ENCODE measurements at regions not wholly inside any gene's neighbourhood (a gene's known extent, or its start where the extent isn't known, plus 50 kb on each side); places are given as distances from the start of the nearest gene placed in this dataset.
"Not testable (repeated sequence)": the region's sequence is repeated elsewhere in the genome, so short reads cannot be mapped to it uniquely, and the experiment has no call there.

DNA sequence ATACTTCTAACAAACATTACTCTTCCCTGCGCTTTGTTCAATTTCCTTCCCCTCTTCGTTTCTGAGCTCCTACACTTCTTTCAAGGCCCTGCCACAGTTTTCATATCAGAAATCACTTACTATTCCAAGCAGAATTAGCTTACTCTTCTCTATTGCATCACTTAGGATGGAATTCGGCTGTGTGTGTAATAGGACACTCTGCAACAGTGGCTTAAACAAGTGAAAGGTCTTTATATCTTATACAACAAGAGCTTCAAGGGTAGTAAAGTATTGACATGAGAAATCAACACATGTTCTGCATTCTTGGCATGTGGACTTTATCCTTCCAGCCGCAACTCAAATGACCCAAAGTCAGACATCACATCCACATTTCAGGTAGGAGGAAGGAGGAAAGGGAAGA, 279.6 kb downstream of the PCDH20 start:
- DNase-seq: no peak

DNA sequence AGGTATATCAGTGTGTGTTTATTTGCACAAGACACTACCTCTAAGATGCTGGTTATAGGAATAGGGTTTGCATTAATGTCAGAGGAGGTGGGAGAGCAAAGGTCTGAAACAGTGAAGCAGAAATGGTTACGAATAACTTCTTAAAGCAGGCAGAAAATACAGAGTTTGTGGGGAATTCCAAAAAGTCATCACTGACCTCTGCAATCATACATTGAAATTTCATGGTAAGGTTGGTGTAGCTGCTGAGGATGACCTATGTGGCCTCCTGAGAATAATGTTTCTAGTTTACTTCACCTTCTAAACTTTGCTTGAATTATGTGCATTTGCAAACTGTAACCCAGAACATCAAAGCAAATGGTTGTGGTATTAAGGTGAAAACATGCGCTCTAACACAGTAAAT, 280.1 kb downstream of the PCDH20 start:
- no peak for DNase-seq

DNA sequence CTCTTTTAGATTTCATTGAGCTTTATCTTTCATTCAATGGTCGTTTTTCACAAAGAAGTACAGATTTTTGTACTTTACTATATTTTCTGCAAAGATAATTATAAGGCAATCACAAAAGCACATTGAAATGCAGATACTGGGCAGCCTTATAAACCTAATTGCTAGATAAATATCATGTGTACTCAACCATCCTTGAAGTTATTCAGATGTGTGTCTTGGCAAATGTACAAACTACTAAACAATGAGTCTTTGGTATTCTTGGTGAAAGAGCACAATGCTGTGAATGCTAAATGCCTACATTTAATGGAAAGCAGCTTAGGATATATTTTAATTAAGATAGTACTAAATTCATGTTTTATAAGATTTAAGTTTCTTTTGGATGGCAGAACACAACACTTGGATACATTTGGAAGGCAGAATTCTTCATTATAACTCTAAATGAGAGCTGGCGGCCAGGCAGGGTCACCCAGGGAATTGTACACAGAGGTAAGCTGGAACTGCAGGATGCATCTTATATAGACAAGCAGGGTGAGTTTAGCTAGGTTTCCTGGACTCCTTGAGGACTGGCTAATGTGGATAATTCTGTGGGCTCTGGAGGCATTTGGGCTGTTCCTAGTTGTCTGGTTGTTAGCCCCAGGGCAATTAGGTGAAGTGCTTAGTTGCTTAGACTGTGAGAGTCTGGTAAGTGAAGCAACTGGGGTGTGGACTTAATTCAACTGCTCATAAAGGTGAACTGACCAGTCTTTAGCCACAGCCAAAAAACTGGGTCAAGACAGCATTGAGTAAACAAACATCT, 286.6 kb downstream of the PCDH20 start:
- no peak for DNase-seq

DNA sequence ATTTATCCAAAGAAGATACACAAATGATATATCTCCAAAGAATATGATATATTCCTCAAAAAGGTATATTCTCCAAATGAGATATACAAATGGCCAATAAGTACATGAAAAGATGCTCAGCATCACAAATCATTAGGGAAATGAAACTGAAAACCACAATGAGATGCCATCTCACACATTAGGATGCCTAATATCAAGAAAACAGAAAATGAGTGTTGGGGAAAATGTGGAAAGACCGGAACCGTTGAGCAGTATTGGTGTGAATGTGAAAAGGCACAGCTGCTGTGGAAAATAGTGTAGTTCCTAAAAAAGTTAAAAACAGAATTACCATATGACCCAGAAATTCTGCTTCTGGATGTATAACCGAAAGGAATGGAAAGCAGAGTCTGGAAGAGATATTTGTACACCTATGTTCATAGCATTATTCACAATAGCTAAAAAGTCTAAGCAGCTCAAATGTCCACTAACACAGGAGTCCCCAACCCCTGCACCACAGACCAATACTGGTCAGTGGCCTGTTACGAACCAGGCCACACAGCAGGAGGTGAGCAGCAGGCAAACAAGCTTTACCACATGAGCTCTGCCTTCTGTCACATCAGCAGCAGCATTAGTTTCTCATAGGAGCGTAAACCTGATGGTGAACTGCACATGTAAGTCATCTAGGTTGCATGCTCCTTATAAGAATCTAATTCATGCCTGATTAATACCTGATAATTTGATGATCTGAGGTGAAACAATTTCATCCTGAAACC, 291.9 kb downstream of the PCDH20 start:
- no peak for DNase-seq

DNA sequence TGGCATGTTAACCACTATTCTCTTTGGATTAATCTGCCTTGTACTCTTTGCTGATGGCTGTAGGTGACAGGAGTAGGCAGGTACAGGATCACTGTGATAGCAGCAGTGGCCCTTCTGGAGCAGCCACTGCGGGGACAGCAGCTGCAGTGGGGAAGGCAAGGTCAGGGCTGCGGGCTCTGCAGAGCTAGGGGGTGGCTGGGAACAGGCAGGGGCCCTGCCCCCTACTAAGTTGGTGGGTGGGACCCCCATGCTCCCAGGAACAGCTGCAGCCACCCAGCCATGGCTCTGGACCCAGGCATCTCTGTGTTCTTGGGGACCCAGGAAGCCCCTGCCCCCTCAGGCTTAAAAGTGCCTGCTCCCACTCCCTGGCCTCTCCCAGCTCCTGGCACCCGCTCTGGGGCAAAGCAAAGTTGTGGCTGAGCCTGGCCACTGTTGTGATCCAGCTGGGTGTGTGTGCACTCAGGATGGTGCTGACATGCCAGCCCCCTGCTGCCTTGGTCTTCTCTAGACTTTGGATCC, 302.4 kb downstream of the PCDH20 start:
- DNase-seq: no peak

DNA sequence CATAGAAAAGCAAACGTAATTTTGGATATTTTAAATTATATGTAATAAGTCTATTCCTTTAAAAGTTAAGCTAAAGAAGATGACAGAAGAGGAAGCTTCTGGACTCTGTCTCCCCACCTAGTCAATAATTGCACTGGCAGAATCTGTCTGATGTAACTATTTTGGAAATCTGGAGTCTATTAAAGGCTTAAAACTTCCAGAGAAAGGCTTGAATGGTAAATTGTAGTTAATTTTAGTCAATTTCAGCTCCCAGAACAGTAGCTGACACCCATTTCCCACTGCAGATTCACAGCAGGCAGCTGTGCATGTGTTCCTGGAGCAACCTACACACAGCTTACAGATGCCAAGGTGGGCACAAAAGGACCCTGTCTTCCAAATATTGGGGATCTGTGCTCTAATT, 304.1 kb downstream of the PCDH20 start:
- no peak for DNase-seq

DNA sequence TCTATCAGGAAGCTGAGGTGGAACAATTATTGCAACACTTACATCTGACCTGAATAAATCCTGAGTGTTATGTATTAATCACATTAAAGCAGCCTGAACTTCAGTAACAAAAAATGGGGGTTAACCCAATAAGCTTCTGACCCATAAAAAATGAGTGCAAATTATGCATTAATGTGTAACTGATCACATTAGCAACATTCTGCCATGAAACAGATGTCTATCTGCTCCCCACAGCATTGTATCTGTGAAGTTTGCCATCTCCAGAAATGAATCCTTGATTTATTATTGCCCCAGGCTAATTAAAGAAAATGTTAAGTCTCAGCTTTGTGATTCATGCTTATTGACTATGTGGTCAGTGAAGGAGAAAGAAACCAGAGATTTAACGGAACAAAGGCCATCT, 304.9 kb downstream of the PCDH20 start:
- DNase-seq: no peak

DNA sequence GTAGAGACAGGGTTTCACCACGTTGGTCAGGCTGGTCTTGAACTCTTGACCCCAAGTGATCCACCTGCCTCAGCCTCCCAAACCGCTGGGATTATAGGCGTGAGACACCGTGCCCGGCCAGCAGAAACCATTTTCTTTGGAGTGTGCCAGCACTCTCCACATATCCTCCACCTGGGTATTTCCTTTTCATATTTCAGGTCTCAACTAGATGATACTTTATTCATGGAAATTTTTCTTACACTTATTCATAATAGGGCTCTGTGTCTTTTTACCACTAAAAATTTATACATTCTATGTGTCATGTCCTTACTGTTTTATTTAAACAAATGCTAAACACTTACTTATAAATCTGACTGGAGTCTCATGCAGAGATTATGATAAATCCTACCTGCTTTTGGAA, 305.9 kb downstream of the PCDH20 start:
- no peak for DNase-seq

DNA sequence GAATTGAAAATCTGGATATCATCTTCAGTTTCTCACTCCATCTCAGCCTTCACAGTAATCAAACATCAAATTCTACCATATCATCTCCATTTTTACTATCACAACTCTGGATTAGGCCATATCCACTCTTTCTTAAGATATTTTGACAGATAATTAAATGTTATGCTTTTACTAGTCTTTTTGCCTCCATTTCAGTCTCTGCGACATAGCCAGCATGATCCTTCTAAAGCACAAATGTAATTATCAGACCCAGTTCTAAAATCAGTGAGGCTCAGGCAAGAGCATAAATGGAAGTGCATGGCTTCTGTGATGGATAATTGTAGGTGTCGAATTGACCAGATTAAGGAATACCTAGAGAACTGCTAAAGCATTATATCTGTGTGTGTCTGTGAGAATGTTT, 307.7 kb downstream of the PCDH20 start:
- DNase-seq: no peak

DNA sequence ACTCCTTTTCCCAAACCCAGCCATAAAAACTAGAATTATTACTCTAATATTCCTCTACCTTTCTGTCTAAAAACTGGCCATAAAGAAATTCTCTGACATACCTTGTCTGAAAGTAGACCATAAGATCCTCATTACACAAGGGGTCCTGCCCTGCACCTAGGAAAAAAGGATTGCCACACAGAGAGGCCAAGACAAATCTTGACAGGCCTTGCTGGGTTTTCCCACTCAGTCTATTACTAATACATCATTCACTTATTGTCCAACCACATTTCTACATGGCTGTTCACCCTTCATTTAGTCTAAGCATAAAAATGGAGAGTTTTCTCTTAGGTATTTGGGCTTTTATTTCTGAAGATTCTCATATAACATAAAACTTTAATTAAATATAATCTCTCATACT, 319.8 kb downstream of the PCDH20 start:
- DNase-seq: no peak

DNA sequence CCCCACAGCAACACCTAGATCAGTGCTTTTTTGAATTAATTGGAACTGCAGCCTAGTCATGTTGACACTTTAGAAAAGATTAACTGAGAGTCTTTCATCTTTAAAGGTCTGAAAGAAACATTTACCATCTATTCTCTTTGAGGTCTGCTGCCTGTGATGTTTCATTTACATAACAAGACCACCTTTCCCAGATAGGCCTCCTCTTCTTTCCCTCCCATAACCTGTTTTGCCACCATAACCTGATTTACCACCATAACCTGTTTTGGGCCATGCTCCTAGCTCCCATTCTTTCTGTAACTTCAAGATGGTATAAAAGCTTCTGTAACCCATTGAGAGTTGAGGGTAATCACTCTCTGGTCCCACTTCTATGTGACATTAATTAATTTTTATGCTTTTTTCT, 320.8 kb downstream of the PCDH20 start:
- DNase-seq: no peak

DNA sequence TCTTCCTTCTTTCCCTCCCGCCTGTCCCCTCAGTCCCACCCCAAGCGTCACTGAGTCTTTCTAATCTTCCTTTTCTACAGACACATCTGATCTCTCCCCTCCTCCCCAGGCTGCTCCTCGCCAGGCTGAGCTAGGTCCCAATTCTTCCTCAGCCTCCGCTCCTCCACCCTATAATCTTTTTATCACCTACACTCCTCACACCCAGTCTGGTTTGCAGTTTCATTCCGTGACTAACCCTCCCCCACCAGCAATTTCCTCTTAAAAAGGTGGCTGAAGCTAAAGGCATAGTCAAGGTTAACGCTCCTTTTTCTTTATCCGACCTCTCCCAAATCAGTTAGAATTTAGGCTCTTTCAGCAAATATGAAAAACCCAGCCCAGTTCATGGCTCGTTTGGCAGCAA, 325.8 kb downstream of the PCDH20 start:
- DNase-seq: not testable (repeated sequence)

DNA sequence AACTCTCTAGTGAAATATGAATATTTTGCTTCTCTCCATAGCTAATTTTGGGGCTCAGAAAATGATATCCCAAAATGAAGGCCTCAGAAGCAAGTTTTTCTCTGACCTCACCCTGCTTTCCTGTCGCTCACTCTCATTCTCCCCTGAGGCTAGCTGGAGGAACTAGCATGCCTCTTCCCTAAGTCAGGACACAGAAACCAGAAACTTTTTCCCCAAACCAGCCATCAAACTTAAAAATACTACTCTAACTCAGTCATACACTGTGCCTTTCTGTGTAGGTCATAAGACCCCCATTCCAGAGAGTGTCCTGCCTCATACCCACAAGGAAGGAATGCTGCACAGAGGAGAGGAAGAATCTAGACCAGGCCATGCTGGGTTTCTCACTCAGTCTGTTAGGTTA, 329.6 kb downstream of the PCDH20 start:
- DNase-seq: no peak

DNA sequence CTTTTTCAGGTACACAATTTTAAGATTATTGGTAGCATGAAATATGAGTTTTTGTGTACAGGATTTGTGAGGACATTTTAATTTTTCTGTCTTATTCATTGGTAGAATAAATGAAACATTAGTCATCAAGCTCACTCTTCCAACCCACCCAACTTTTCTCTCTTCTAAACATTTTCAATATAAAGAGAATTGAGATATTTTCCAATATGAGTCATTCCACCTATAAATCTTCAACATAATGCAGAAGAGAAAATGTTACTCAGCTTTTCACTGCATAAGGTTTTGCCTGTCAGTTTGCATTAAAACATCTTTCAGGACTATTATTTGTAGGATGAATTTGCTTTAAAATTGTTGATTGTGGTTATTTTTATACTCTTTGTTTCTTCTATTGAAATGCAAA, 330.7 kb downstream of the PCDH20 start:
- DNase-seq: no peak

DNA sequence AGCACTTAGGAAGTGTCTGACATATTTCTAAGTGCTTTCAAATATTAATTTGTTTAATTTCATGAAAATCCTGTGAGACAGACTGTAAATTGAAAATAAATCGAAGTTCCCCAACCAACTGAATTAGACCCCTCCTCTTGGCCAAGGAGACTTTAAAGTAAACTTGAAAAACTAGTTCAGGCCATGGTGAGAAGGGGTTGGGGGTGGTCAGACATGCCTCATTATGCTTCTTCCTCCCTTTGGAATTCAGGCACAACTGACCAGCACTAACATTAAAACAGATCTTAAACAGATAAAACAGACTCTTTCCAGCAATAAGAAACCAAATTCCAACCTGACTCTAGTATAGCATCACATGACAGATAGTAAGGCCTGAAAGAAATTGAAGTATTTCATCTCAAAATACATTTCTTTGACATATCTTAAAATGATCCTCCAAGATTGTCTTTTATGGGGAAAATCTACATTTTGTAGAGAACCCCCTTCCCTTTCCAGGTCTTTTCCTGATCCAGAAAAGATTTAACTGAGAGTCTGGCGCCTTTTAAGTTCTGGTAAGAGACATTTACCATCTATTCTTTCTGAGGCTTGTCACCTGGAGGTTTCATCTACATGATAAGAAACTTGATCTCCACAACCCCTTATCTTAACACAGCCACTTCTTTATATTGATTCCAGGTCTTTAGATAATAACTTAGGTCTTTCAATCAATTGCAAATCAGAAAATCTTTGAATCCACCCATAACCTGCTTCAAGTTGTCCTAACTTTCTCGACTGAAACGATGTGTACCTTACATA, 336.5 kb downstream of the PCDH20 start:
- no peak for DNase-seq

DNA sequence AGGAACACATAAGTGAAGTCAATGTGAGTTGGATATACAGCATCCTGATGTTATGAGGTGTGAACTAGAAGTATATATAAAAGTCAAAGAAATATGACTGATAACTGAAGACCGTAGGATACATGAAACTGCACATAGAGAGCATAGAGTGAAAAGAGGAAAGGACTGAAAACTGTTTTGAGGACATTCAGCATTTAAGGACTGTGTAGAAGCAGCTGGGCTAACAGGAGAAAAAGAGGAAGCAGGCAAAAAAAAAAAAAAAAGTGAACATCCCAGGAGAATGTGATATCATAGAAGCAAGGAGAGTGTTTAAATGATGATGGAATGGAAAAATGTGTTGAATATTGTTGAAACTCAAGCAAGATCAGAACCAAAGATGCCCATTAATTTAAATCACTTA, 363.5 kb downstream of the PCDH20 start:
- DNase-seq: no peak

DNA sequence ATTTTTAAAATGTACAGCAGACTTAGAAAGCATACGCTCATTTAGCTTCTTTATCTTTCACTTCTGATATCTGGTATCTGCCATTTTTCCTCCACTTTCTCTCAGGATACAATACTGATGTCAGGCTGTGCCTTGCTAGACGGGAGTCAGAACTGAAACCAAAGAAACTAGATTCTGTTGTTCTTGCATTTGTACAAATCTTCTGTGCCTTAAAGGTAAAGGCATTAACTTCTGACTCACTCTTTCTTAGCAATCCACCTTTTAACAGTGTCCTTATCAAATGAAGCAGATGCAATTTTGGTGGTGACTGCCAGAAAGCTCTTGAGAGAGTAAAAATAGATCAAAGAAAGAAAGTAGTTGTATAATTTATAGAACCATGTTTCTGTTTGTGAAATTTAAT, 370.4 kb downstream of the PCDH20 start:
- DNase-seq: no peak

DNA sequence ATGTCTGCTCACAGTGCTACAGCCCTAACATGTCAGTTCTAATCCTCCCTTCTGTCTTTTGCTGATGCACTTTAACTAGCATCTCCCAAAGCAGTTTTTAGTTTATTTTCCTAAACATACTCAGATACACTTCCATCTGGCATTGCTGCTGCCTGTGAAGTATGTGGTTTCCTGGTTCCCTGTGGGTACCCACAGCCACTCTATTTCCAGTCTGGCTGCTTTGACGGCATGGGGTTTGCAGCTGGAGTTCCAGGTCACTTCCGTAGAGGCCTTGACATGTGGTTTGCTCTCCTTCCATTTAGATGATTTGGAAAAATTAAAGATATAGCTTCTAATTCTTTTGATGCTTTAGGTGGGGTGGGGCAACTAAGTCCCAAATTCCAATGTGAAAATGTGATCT, 375.5 kb downstream of the PCDH20 start:
- DNase-seq: no peak

DNA sequence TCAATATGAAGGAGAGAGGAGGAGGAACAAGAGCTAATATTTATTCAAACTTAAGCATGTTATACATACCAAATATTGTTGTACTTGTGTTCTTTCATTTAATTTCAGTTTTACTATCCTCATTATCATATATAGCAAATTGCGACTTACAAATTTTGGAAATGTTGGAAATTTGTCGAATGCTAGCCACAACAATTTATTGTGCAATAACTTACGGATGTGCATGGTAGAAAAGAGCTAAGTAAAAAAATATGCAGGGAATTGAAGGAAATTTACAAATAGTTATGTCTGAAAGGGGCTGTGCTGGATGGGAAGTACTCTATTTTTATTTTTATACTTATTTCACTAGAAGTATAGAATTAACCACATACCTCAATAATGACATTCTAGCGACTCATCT, 376.3 kb downstream of the PCDH20 start:
- no peak for DNase-seq

DNA sequence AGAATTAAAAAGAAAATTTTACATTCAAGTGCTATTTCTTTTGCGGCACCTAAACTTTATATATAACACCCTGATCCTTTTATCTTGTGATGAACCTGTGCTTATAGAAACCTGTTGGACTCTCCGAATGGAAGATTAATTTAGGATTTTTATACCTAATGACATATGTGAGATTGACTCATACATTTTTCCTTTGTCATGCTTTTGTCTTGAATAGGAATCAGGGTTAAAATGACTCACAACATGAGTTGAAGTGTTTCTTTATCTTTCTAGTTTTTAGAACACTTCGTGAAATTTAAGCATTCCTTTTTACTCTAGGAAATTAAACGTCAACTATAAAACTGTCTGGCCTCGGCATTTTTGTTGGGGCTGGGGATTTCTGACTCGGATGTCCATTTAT, 378.9 kb downstream of the PCDH20 start:
- DNase-seq: no peak

DNA sequence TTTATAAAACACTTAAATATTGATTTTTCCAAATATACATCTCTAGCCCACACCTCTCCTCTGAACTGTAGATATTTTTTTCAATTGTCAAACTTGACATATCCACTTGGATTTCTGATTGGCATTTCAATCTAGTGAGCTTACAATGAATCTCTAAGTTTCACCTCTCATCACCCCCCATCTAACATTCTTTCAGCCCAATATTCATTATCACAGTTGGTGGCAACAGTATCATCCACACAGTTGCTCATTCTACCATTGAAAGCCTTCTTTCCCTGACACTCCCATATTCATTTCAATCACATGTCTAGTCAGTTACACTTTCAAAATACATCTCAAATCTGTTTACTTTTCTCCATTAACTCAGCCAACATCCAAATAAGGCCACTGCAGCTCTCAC, 385.2 kb downstream of the PCDH20 start:
- no peak for DNase-seq

DNA sequence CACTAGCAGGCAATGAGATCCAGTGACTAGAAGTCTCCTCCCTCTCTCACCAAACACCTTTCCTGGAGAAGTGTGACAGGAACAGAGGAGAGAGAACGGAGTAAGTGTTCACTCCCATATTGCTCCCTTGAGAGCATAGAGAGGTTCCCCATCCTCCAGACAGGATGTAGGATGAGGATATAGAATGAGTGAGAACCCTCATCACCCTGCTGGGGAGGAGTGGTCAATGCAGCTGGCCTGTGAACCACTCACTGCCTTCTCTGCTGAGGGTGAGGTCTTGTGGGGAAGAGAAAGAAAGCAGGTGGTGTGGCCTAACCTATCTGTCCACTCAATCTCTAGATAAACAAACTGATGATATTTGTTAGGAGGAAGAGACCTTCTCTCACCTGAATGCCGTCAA, 386.6 kb downstream of the PCDH20 start:
- no peak for DNase-seq

DNA sequence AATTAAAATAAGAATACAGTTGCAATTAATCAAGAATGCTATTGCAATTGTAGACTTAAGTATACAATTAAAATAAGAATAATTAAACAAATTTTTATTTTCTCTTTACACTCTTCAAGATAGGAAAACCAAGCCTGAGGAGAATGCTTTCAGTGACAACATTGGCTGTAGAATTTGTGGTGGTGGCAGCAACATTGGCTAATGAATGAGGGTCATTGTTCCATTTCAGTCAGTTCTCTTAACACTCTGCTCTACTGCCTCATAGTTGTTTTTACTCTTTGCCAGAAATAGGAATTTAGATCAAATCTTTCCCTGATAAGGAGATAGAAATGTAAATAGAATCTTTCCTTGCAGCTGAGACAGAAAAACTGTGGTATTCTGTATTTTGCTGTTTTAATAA, 391.6 kb downstream of the PCDH20 start:
- no peak for DNase-seq

DNA sequence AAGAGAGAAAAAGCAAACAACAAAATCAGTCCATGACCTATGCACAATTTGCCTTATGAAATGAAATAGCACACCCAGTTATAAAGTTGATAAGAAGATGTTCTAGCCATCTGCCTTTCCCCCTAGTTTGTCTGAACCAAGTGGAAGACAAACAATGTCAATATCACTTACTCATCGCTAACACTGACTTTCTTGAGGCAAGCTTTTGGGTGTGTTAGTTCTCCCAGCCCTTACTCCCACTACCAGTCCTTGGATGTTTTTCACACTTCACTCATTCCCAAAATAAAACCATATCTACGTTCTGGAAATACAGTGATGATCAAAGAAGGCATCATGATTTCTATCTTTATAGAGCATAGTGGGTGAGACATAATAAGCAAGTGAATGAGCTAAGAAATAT, 393.8 kb downstream of the PCDH20 start:
- no peak for DNase-seq
